NT2/D1 (cell line): ENCODE measurements at regions not wholly inside any gene's neighbourhood (a gene's known extent, or its start where the extent isn't known, plus 50 kb on each side); places are given as distances from the start of the nearest gene placed in this dataset.

ENCODE experiments used
- SUZ12 ChIP-seq: IDR thresholded peaks from 2 replicates; pipeline ENCODE4 v1.6.1; 2011; ENCODE audit not compliant: insufficient read length, insufficient read depth; ENCODE audit errors: extremely low read depth
- YY1 ChIP-seq: IDR thresholded peaks from 2 replicates; pipeline ENCODE4 v1.6.1; 2011; ENCODE audit not compliant: insufficient read length, insufficient read depth
- ZNF274 ChIP-seq: IDR thresholded peaks from 2 replicates; pipeline ENCODE4 v1.6.1; 2011; ENCODE audit warnings: mild to moderate bottlenecking, low read depth, low read length

DNA sequence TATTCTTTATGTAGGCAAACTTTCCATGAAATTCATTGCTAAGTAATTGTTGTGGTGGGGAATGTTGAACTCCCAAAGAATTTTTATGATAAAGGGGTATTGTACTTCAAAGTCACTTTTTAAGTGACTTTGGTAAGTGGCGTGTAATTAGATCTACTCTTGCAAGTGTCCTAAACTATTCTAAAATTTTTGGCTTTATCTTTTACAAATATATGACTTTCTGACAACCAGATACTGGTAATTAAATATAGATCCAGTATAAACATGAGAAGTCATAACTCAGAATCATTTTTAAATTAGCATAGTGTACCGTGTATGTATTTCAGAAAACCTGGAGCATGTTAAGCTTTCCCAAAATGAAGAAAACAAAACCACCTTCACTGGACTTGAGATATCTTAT, 84.7 kb upstream of the HGF start:
- no peak for TF ChIP-seq YY1
- no peak for TF ChIP-seq ZNF274
- no peak for TF ChIP-seq SUZ12
